DND-41 (cell line): ENCODE measurements at regions not wholly inside any gene's neighbourhood (a gene's known extent, or its start where the extent isn't known, plus 50 kb on each side); places are given as distances from the start of the nearest gene placed in this dataset.

Experiments used
- CTCF ChIP-seq: IDR thresholded peaks from 2 replicates; pipeline ENCODE4 v1.5.1; 2012; ENCODE audit warnings: borderline replicate concordance, low read length, moderate library complexity, mild to moderate bottlenecking; ENCODE audit not compliant: poor library complexity, severe bottlenecking; ENCODE audit errors: extremely low read depth
- EZH2 ChIP-seq: IDR thresholded peaks from 3 replicates; pipeline ENCODE4 v1.6.1; 2012; ENCODE audit warnings: borderline replicate concordance, low read depth, mild to moderate bottlenecking, moderate library complexity, low read length, inconsistent platforms; ENCODE audit not compliant: severe bottlenecking

- TF ChIP-seq CTCF (no peak), EZH2 (no peak)
Observed at GRCh38 chr16:63629272-63629671, 1492.6 kb downstream of the CDH11 start.
